Keratinocyte (primary cell): ENCODE measurements at regions not wholly inside any gene's neighbourhood (a gene's known extent, or its start where the extent isn't known, plus 50 kb on each side); places are given as distances from the start of the nearest gene placed in this dataset.

Experiments used
- DNase-seq: peaks from one replicate; pipeline ENCODE4 v3.0.0-alpha.2; 2011; ENCODE audit warnings: low read depth, missing footprints, low spot score
- FAIRE-seq: peaks from 2 replicates; lab custom pipeline; 2011; peaks lifted over from hg19 to GRCh38; lab: Jason Lieb, UNC
- H2AFZ ChIP-seq: 2 replicates; pipeline ENCODE4 v1.6.0; 2012; ENCODE audit warnings: low read length, control low read depth, inconsistent platforms; ENCODE audit not compliant: control insufficient read depth
- H3K27ac ChIP-seq: 2 replicates; pipeline ENCODE4 v1.5.1; 2011; ENCODE audit warnings: low read length; ENCODE audit not compliant: control insufficient read depth, insufficient read depth
- H3K27me3 ChIP-seq: 3 replicates; pipeline ENCODE4 v1.6.0; 2011; ENCODE audit warnings: low read length; ENCODE audit not compliant: control insufficient read depth, insufficient read depth; ENCODE audit errors: extremely low read depth
- H3K36me3 ChIP-seq, 2 experiments: 2 replicates in 1 of 2; 3 replicates in 1 of 2; pipeline ENCODE4 v1.5.1; 2011; ENCODE audit warnings: low read length in 2 of 2, mild to moderate bottlenecking in 1 of 2; ENCODE audit not compliant: control insufficient read depth in 2 of 2, insufficient read depth in 2 of 2; ENCODE audit errors: extremely low read depth in 1 of 2
- H3K4me1 ChIP-seq: 3 replicates; pipeline ENCODE4 v1.5.1; 2011; ENCODE audit warnings: low read length; ENCODE audit not compliant: control insufficient read depth, insufficient read depth; ENCODE audit errors: extremely low read depth
- H3K4me2 ChIP-seq: 3 replicates; pipeline ENCODE4 v1.6.0; 2011; ENCODE audit warnings: low read depth, low read length; ENCODE audit not compliant: control insufficient read depth, insufficient read depth; ENCODE audit errors: extremely low read depth
- H3K4me3 ChIP-seq, 3 experiments: fragments of 200-600 bp in 1 of 3; sonication (generic) in 1 of 3; 2 replicates in 2 of 3; 3 replicates in 1 of 3; pipeline ENCODE4 v1.5.1; 2011 to 2016; ENCODE audit warnings: low read length in 3 of 3, mild to moderate bottlenecking in 3 of 3, control low read depth in 2 of 3, inconsistent platforms in 1 of 3, low read depth in 1 of 3, mixed read lengths in 1 of 3, mixed run types in 1 of 3, moderate library complexity in 1 of 3; ENCODE audit not compliant: control insufficient read depth in 2 of 3, insufficient read depth in 2 of 3; ENCODE audit errors: extremely low read depth in 1 of 3
- H3K79me2 ChIP-seq: 2 replicates; pipeline ENCODE4 v1.6.0; 2012; ENCODE audit warnings: low read length; ENCODE audit not compliant: control insufficient read depth, insufficient read depth
- H3K9ac ChIP-seq: 3 replicates; pipeline ENCODE4 v1.6.0; 2011; ENCODE audit warnings: low read length; ENCODE audit not compliant: control insufficient read depth, insufficient read depth; ENCODE audit errors: extremely low read depth
- H3K9me1 ChIP-seq: 3 replicates; pipeline ENCODE4 v1.6.0; 2011; ENCODE audit warnings: low read length; ENCODE audit not compliant: control insufficient read depth, insufficient read depth; ENCODE audit errors: extremely low read depth
- H3K9me3 ChIP-seq: 2 replicates; pipeline ENCODE4 v1.5.1; 2012; ENCODE audit warnings: low read depth, low read length; ENCODE audit not compliant: control insufficient read depth
- H4K20me1 ChIP-seq: 3 replicates; pipeline ENCODE4 v1.6.0; 2011; ENCODE audit warnings: low read length; ENCODE audit not compliant: control insufficient read depth, insufficient read depth; ENCODE audit errors: extremely low read depth
- CTCF ChIP-seq, 3 experiments: IDR thresholded peaks in 1 of 3; conservative IDR thresholded peaks in 1 of 3; optimal IDR thresholded peaks in 1 of 3; 2 replicates in 2 of 3; 3 replicates in 1 of 3; pipeline versions ENCODE3 to v1.5.1; 2011; ENCODE audit warnings: low read length in 3 of 3, mild to moderate bottlenecking in 3 of 3, moderate library complexity in 2 of 3, control low read depth in 1 of 3, inconsistent platforms in 1 of 3; ENCODE audit not compliant: insufficient read depth in 2 of 3; ENCODE audit errors: extremely low read depth in 1 of 3
- EZH2 ChIP-seq: IDR thresholded peaks from one replicate; pipeline ENCODE4 v1.6.1; 2012; ENCODE audit warnings: inconsistent platforms, mild to moderate bottlenecking, low read length, moderate library complexity
- dilution Hi-C: fragments of 300-500 bp; cut with MboI; formaldehyde crosslinking; loops from one replicate; pipeline ENCODE4 v1.7.0; 2020; ENCODE audit warnings: low sequenced_read_pairs; ENCODE audit not compliant: extremely low pct_ligation_motif_present

- no peak overlapping the region for H3K4me2 ChIP-seq
- no peak overlapping the region for H3K9ac ChIP-seq
- no peak for TF ChIP-seq EZH2
- TF ChIP-seq CTCF (optimal IDR thresholded peaks at IDR 0.05 in 1 of 3, IDR thresholded peaks at IDR 0.05 in 1 of 3, conservative IDR thresholded peaks at IDR 0.05 in 1 of 3; ENCODE audit: extremely low read depth in 1 of 3, insufficient read depth in 2 of 3, low read length in 3 of 3): no peak
- H3K4me1 ChIP-seq: no peaks in the 10 kb centered on the region
- H3K9me1 ChIP-seq: no peaks in the 10 kb centered on the region
- dilution Hi-C loops: no loop called here
- no peaks in the 10 kb centered on the region for H3K27me3 ChIP-seq
- H3K9me3 ChIP-seq: no peaks in the 10 kb centered on the region
- no peak overlapping the region for H3K4me3 ChIP-seq
- no peaks in the 10 kb centered on the region for H4K20me1 ChIP-seq
- no peak for DNase-seq
- no peak overlapping the region for H3K27ac ChIP-seq
- H2AFZ ChIP-seq: no peak overlapping the region
- no peaks in the 10 kb centered on the region for H3K36me3 ChIP-seq
- no peak for FAIRE-seq
- no peaks in the 10 kb centered on the region for H3K79me2 ChIP-seq
Measured at GRCh38 chr11:103676413-103676812, 360.0 kb upstream of the DDI1 start.

- Histone ChIP-seq H3K27ac (no peak overlapping the region), H3K4me1 (no peaks in the 10 kb centered on the region), H3K79me2 (no peaks in the 10 kb centered on the region), H3K36me3 (no peaks in the 10 kb centered on the region), H2AFZ (no peak overlapping the region), H3K27me3 (no peaks in the 10 kb centered on the region), H3K9me1 (no peaks in the 10 kb centered on the region), H3K4me2 (no peak overlapping the region), H3K9ac (no peak overlapping the region), H3K4me3 (no peak overlapping the region), H4K20me1 (no peaks in the 10 kb centered on the region), H3K9me3 (no peaks in the 10 kb centered on the region)
- no peak for TF ChIP-seq EZH2
- TF ChIP-seq CTCF (optimal IDR thresholded peaks at IDR 0.05 in 1 of 3, IDR thresholded peaks at IDR 0.05 in 1 of 3, conservative IDR thresholded peaks at IDR 0.05 in 1 of 3; ENCODE audit: extremely low read depth in 1 of 3, insufficient read depth in 2 of 3, low read length in 3 of 3): no peak
- dilution Hi-C loops: no loop called here
- DNase-seq: no peak
- no peak for FAIRE-seq
Measured at GRCh38 chr11:103680826-103681225, 355.6 kb upstream of the DDI1 start.
